HFFc6 (cell line): ENCODE measurements at regions not wholly inside any gene's neighbourhood (a gene's known extent, or its start where the extent isn't known, plus 50 kb on each side); places are given as distances from the start of the nearest gene placed in this dataset.

ENCODE experiments used
- DNase-seq: peaks from one replicate; pipeline ENCODE4 v3.0.0-alpha.2; 2018
- H3K27ac Mint-ChIP-seq: 2 replicates; pipeline ENCODE4 v1.8.0; 2020; ENCODE audit warnings: mild to moderate bottlenecking, mixed read lengths
- H3K27me3 Mint-ChIP-seq: 2 replicates; pipeline ENCODE4 v1.8.0; 2021; ENCODE audit warnings: mild to moderate bottlenecking, moderate library complexity, mixed read lengths; ENCODE audit not compliant: insufficient read depth
- H3K36me3 Mint-ChIP-seq: 2 replicates; pipeline ENCODE4 v1.8.0; 2021; ENCODE audit warnings: low read depth, mixed read lengths
- H3K4me1 Mint-ChIP-seq: 2 replicates; pipeline ENCODE4 v1.8.0; 2020; ENCODE audit warnings: low read depth, mixed read lengths
- H3K4me3 Mint-ChIP-seq: 2 replicates; pipeline ENCODE4 v1.8.0; 2020; ENCODE audit warnings: mild to moderate bottlenecking, moderate library complexity, mixed read lengths
- H3K9me3 Mint-ChIP-seq: 2 replicates; pipeline ENCODE4 v1.8.0; 2020; ENCODE audit warnings: mild to moderate bottlenecking, mixed read lengths
- TF ChIP-seq, protein P1 (sequence below): fragments of 200-600 bp; sonication (generic); IDR thresholded peaks from 2 replicates; pipeline ENCODE4 v1.5.0; 2021; ENCODE audit warnings: antibody characterized with exemption, mild to moderate bottlenecking

GRCh38 chr20:55472704-55473103, 532.6 kb downstream of the CBLN4 start:
- Mint-ChIP-seq H3K27me3 (no peaks in the 10 kb centered on the region), H3K9me3 (peaks cover 31% of the 10 kb centered on the region), H3K36me3 (no peaks in the 10 kb centered on the region), H3K27ac (no peak overlapping the region), H3K4me3 (no peak overlapping the region), H3K4me1 (no peaks in the 10 kb centered on the region)
- TF ChIP-seq, protein P1, sequence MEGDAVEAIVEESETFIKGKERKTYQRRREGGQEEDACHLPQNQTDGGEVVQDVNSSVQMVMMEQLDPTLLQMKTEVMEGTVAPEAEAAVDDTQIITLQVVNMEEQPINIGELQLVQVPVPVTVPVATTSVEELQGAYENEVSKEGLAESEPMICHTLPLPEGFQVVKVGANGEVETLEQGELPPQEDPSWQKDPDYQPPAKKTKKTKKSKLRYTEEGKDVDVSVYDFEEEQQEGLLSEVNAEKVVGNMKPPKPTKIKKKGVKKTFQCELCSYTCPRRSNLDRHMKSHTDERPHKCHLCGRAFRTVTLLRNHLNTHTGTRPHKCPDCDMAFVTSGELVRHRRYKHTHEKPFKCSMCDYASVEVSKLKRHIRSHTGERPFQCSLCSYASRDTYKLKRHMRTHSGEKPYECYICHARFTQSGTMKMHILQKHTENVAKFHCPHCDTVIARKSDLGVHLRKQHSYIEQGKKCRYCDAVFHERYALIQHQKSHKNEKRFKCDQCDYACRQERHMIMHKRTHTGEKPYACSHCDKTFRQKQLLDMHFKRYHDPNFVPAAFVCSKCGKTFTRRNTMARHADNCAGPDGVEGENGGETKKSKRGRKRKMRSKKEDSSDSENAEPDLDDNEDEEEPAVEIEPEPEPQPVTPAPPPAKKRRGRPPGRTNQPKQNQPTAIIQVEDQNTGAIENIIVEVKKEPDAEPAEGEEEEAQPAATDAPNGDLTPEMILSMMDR: no peak
- no peak for DNase-seq

DNA sequence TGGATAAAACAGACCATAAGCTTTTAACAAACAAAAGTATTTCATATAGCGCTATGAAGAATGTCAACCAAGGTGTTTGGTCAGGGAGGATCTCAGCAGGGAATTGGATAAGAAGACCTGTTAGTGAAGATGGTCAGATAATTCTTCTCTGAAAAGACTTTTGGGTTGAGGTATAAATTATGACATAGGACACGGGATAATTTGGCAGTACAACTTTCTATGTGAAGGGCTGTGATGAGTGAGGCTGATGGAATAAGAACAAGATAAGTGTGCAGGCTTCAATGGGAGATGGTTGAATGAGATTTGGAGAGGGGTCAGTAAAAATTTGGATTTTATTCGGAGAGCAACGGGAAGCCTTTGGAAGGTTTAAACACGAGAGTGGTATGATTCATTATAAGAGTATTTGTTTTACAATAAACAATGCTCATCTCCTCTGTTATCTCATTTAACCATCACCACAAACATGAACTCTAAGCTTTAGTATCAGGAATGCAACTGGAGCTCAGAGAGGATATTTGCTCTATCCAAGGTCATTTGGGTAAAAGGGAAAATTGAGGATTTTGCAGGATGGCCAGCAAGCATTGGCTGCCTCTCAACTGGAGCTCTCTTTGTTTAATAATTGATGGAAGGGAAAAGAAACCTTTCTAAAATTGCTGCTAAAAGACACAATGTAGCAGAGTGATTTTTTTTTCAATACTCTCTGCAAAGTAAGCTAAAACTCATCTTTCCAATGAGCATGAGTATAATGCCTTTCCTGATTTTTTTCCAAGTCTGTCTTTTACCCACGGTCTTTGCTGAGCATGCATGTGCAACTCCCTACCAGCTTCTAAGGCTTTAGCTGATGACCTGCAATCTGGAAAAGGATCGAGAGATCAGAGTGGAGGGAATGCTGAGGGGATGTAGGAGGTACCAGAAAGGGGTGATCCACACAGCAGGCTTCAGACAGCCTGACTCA, 534.0 kb downstream of the CBLN4 start:
- Mint-ChIP-seq H3K27ac (no peak overlapping the region), H3K4me1 (no peaks in the 10 kb centered on the region), H3K27me3 (no peaks in the 10 kb centered on the region), H3K4me3 (no peak overlapping the region), H3K9me3 (peaks cover 41% of the 10 kb centered on the region), H3K36me3 (no peaks in the 10 kb centered on the region)
- TF ChIP-seq, protein P1: no peak
- DNase-seq: no peak

- H3K4me1 Mint-ChIP-seq: no peaks in the 10 kb centered on the region
- H3K9me3 Mint-ChIP-seq: peaks cover 50% of the 10 kb centered on the region
- no peaks in the 10 kb centered on the region for H3K27me3 Mint-ChIP-seq
- H3K27ac Mint-ChIP-seq: no peak overlapping the region
- H3K4me3 Mint-ChIP-seq: no peak overlapping the region
- no peaks in the 10 kb centered on the region for H3K36me3 Mint-ChIP-seq
- DNase-seq: no peak
- TF ChIP-seq, protein P1: no peak
These were observed 536.2 kb downstream of the CBLN4 start for GRCh38 chr20:55469074-55469473.

- TF ChIP-seq, protein P1: no peak
- Mint-ChIP-seq H3K4me1 (no peaks in the 10 kb centered on the region), H3K36me3 (no peaks in the 10 kb centered on the region), H3K4me3 (no peak overlapping the region), H3K27ac (no peak overlapping the region), H3K27me3 (no peaks in the 10 kb centered on the region), H3K9me3 (peaks cover 51% of the 10 kb centered on the region)
- no peak for DNase-seq
These were observed 543.8 kb downstream of the CBLN4 start for GRCh38 chr20:55461519-55461918.

DNA sequence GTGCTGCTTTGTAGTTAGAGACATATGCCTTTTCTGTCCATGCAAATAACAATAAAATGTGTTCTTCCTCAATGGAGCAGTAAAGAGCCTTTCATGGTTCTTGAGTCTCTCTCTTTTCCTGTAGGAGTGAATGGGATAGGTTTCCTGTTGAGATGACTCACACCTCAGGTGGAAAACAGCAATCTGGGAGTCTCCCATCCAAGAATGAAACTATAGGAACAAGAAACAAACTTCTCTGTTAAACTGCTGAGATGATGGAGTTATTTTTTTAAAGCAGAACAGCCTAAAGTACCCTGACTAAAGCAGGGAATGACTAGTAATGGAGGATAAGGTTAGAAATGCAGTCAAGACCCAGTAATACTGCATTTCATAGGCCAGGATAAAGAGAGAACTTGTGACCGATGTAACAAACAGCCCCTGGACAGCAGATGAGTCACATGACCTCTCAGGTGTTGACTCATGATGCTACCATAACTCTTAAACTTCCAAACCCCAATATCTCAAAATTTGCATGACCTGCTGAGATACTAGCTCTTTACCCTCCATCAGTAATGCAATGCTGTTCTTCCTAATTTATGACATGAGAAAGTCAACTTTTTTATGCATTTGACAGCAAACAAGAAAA, 548.9 kb downstream of the CBLN4 start:
- no peak for DNase-seq
- Mint-ChIP-seq H3K27me3 (no peaks in the 10 kb centered on the region), H3K27ac (no peak overlapping the region), H3K36me3 (peaks cover 6% of the 10 kb centered on the region; the same call in 1 of the 2 replicates), H3K9me3 (peaks cover 41% of the 10 kb centered on the region), H3K4me3 (no peak overlapping the region), H3K4me1 (no peaks in the 10 kb centered on the region)
- TF ChIP-seq, protein P1: no peak
